Neutrophil (primary cell): ENCODE measurements at regions not wholly inside any gene's neighbourhood (a gene's known extent, or its start where the extent isn't known, plus 50 kb on each side); places are given as distances from the start of the nearest gene placed in this dataset.

Source experiments
- H3K27ac ChIP-seq: fragments of 200-600 bp; sonication (generic); 2 replicates; pipeline ENCODE4 v1.5.1; 2016; ENCODE audit warnings: mild to moderate bottlenecking, moderate library complexity
- H3K27me3 ChIP-seq: fragments of 200-600 bp; sonication (generic); 2 replicates; pipeline ENCODE4 v1.6.0; 2016; ENCODE audit warnings: mild to moderate bottlenecking
- H3K36me3 ChIP-seq: fragments of 200-600 bp; sonication (generic); 2 replicates; pipeline ENCODE4 v1.5.1; 2017
- H3K4me1 ChIP-seq, 2 experiments: fragments of 200-600 bp in 1 of 2; sonication (generic) in 1 of 2; 1 replicate in 1 of 2; 2 replicates in 1 of 2; pipeline versions ENCODE4 v1.5.1 to v1.6.1; 2013 to 2016; ENCODE audit warnings: low read depth in 1 of 2, low read length in 1 of 2, mild to moderate bottlenecking in 1 of 2, moderate library complexity in 1 of 2; ENCODE audit not compliant: control insufficient read depth in 1 of 2, insufficient read depth in 1 of 2
- H3K4me3 ChIP-seq, 2 experiments: fragments of 200-600 bp in 1 of 2; sonication (generic) in 1 of 2; 1 replicate in 1 of 2; 2 replicates in 1 of 2; pipeline ENCODE4 v1.5.1; 2013 to 2016; ENCODE audit warnings: low read depth in 1 of 2, low read length in 1 of 2, mild to moderate bottlenecking in 1 of 2, moderate library complexity in 1 of 2
- H3K9me3 ChIP-seq: fragments of 200-600 bp; sonication (generic); 2 replicates; pipeline ENCODE4 v1.5.1; 2016
- TF ChIP-seq, protein P1 (sequence below): fragments of 200-600 bp; sonication (generic); IDR thresholded peaks from 2 replicates; pipeline ENCODE4 v1.5.1; 2016; ENCODE audit warnings: antibody characterized with exemption

DNA sequence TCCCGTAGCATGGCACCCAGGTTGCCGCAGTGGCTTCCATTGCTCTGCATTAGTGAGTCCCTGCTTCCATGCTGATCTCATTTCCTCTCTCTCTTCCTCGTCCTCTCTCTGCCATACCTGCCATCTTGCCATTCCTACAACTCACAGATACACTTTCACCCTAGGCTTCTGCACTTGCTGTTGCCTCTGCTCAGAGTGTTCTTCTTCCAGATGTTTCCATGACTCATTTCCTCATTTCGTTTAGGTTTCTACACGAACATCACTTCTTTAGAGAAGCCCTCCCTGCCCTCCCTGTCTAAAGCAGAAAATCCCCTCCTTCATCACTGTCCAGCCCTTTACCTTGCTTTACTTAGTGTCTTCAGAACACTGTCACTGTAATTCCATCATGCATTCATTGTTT is 115.2 kb upstream of the WWC1 start:
- H3K36me3 ChIP-seq = no peaks in the 10 kb centered on the region
- H3K4me3 ChIP-seq = no peak overlapping the region
- H3K27ac ChIP-seq = no peak overlapping the region
- H3K4me1 ChIP-seq = no peaks in the 10 kb centered on the region
- H3K9me3 ChIP-seq = no peaks in the 10 kb centered on the region
- TF ChIP-seq, protein P1, sequence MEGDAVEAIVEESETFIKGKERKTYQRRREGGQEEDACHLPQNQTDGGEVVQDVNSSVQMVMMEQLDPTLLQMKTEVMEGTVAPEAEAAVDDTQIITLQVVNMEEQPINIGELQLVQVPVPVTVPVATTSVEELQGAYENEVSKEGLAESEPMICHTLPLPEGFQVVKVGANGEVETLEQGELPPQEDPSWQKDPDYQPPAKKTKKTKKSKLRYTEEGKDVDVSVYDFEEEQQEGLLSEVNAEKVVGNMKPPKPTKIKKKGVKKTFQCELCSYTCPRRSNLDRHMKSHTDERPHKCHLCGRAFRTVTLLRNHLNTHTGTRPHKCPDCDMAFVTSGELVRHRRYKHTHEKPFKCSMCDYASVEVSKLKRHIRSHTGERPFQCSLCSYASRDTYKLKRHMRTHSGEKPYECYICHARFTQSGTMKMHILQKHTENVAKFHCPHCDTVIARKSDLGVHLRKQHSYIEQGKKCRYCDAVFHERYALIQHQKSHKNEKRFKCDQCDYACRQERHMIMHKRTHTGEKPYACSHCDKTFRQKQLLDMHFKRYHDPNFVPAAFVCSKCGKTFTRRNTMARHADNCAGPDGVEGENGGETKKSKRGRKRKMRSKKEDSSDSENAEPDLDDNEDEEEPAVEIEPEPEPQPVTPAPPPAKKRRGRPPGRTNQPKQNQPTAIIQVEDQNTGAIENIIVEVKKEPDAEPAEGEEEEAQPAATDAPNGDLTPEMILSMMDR = no peak
- no peaks in the 10 kb centered on the region for H3K27me3 ChIP-seq

DNA sequence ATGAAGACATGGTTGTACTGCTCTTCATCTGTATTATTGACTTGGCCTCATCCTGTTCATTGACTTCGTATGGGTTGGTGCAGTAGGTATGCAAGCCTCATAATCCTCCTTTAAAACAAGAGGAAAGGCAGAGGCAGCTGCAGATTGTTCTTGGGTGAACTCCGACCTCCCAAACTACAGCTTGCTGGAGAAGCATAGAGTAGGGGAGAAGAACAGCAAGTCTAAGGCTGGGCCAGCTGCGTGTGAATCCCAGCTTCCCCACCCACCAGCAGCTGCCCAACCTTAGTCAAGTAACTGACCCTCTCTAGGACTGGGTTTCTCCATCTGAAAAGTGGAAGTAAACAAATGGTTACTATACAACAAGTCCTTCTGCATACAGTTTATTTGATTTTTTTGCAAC is 114.5 kb upstream of the WWC1 start:
- Histone ChIP-seq H3K9me3 (no peaks in the 10 kb centered on the region), H3K27me3 (no peaks in the 10 kb centered on the region), H3K4me3 (no peak overlapping the region), H3K27ac (no peak overlapping the region), H3K36me3 (no peaks in the 10 kb centered on the region), H3K4me1 (no peaks in the 10 kb centered on the region)
- TF ChIP-seq, protein P1 = no peak

DNA sequence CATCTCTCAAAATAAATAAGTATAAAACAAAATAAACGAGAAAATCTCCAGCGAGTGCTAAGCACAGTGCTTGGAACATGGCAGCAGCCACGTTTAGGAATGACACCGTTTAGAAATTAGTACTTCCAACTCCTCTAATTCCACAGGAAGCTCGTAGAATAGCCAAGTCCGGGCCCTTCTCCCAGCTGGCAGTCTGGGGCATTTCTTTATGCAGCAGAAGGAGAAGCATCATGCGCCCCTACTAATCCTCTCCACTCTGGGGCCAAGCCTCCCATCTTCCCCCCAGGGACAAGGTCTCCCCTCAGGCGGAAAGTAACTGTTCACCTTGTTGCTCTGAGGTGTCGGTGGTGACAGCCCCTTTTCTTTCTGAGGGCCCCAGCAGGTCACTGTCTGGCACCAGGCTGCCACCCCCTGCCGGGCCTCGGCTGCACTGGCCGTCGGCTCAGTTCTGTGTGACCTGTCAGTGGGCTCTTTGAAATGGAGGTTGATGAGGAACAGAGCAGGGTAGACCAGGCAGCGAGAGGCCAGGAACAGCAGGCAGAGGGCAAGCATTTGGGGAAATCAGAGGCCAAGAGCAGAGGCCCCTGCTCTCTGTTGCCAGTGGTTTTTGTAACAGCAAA is 113.5 kb upstream of the WWC1 start:
- Histone ChIP-seq H3K36me3 (no peaks in the 10 kb centered on the region), H3K27ac (no peak overlapping the region), H3K4me1 (no peaks in the 10 kb centered on the region), H3K4me3 (no peak overlapping the region), H3K9me3 (no peaks in the 10 kb centered on the region), H3K27me3 (no peaks in the 10 kb centered on the region)
- TF ChIP-seq, protein P1 = no peak

DNA sequence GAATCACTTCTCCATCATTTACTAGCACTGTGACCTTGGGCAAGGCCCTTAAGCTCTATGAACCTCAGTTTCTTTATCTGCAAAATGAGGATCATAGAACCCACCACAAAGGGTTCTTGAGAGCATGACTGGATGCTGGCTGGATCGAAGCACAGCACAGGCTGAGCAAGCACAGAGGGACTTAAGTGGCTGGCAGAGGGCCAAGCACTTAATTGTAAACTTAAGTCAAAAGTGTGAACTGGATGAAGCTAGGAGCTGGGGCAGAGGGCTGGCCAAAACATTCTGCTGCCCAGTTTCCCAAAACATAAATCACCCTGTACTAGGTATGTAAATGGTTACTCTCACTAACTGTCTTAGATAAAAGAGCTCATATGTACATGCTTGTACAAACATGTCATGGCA is 112.3 kb upstream of the WWC1 start:
- no peak overlapping the region for H3K4me3 ChIP-seq
- no peaks in the 10 kb centered on the region for H3K27me3 ChIP-seq
- no peaks in the 10 kb centered on the region for H3K9me3 ChIP-seq
- H3K36me3 ChIP-seq = no peaks in the 10 kb centered on the region
- no peaks in the 10 kb centered on the region for H3K4me1 ChIP-seq
- TF ChIP-seq, protein P1 = no peak
- no peak overlapping the region for H3K27ac ChIP-seq

DNA sequence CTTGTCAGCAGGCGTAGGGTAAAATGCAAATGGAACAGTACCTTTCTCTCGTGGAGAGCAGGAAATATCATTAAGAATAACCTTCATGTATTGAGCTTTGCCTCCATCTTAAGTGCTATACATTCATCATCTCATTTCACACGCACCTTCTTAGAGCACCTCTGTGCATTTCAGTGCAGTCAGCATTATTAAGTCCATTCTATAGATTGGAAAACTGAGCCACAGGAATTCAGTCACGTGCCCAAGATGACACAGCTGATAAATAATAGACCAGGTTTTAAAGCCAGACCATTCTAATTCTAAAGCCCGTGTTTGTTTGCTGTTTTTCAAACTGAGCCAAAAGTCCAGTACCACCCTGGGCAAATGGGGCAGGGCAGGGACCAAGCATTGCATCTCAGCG is 109.2 kb upstream of the WWC1 start:
- no peaks in the 10 kb centered on the region for H3K27me3 ChIP-seq
- TF ChIP-seq, protein P1 = no peak
- no peak overlapping the region for H3K27ac ChIP-seq
- no peaks in the 10 kb centered on the region for H3K9me3 ChIP-seq
- H3K4me1 ChIP-seq = no peaks in the 10 kb centered on the region
- no peaks in the 10 kb centered on the region for H3K36me3 ChIP-seq
- H3K4me3 ChIP-seq = no peak overlapping the region

DNA sequence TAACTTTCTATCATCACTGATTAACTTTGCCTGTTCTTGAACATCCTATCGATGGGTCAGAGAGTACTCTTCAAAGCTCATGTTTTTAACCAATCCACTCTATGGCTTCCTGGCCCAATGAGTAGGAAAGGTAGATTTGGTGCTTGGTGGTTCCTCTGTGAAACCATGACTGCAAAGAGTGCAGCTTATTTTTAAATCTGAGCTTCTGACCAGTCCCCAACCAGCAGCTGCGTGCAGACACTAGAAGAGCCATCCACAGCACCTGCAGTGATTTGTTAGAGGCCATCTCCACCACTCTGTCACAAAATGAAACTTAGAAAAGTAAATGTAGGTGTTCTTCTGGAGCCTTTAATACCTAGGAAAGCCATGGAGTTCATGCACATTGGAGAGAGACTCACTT is 107.3 kb upstream of the WWC1 start:
- H3K27me3 ChIP-seq = no peaks in the 10 kb centered on the region
- H3K27ac ChIP-seq = no peak overlapping the region
- H3K4me1 ChIP-seq = no peaks in the 10 kb centered on the region
- H3K4me3 ChIP-seq = no peak overlapping the region
- H3K36me3 ChIP-seq = no peaks in the 10 kb centered on the region
- no peaks in the 10 kb centered on the region for H3K9me3 ChIP-seq
- TF ChIP-seq, protein P1 = no peak
